DMS153 (cell line): ENCODE measurements at regions not wholly inside any gene's neighbourhood (a gene's known extent, or its start where the extent isn't known, plus 50 kb on each side); places are given as distances from the start of the nearest gene placed in this dataset.
"Not testable (repeated sequence)": the region's sequence is repeated elsewhere in the genome, so short reads cannot be mapped to it uniquely, and the experiment has no call there.

Experiments used
- DNase-seq: peaks from one replicate; lab custom pipeline; 2025; lab: John Stamatoyannopoulos, UW

DNA sequence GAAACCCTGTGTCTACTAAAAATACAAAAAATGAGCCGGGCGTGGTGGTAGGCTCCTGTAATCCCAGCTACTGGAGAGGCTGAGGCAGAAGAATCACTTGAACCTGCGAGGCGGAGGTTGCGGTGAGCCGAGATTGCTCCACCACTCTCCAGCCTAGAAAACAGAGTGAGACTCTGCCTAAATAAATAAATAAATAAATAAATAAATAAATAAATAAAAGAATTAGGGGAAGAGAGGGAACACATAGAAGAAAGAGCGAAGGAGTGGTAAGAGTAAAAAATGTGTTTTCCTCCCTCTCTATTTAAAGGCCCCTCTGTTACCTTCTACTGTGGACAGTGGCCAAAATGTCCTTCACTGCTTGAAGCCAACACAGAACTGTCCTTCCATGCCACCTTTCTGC lies 103.9 kb upstream of the SOX21 start:
- no peak for DNase-seq

DNA sequence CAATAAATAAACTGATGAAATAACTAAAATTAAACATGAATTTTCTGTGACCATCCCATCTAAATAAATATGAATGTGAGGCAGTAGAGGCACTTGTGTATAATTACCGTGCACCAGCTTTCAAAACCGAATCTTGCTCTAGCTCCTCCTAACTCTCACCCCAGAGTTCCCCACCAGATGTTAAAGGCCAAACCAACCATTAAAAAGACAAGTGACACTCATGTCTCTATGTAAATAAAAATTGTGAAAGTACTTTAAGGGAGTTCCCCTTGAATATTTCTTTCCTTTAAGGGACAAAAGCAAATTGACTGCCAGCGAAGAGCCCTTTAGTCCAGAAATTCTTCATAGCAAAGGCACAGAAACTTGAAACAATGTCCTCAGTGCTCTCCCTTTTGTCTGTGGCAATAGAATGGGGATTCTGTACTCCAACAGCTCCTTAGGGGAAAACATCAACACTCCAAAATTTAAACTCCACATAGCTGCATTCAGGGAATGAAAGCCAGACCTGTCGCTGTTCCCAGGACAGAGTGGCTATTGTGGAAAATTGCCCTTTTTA lies 101.7 kb upstream of the SOX21 start:
- peak; percentile 38 for DNase-seq

DNA sequence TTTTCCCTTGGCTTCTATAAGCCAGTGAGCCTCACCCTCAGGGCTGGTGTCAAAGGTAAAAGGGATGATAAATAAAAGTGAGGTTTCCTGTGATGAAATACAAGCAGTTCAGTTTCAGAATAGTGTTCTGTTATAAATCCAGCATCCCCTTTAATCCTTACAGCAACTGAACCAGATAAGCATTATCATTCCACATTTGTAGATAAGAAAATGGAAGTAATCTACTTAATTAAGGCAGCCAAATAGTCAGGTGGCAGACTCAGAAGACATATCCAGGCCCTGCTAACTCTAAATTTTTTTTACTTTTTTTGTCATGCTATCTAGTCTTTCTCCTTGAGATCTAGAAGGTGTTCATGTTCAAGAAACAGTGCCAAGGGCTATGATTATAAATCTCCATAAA lies 99.4 kb upstream of the SOX21 start:
- no peak for DNase-seq

DNA sequence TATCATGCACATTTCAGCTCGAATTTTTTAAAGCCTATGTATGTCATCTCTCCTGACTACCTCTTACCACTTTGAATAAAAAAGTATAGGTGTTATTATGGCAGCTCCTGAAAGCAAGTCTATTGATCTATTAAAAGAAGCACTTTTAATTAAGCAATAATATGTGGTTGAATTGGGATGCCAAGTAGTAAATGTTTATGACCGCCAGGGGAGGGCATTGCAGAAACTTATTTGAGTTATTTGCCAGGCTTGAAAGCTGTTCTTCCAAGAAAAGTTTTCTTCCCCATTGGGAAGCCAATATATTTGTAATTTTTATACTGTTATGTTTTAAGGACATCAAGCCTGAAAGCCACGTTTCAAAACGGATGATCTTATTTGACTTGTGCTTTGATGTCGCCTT lies 88.1 kb upstream of the SOX21 start:
- DNase-seq = no peak

DNA sequence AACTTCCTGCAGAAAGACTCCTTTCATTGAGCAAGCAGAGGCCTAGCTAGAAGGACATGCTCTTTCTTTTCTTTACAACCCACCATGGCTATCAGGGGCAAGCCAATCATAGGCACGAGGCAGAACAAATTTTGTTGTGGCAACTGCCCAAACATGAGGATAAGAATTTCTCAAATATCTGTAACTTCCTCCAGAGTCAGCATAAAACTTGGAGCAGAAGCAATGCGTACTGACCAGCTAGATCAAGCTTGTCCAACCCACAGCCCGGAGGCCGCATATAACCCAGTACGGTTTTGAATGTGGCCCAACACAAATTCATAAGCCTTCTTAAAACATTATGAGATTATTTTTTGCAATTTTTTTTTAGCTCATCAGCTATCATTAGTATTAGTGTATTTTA lies 87.0 kb upstream of the SOX21 start:
- no peak for DNase-seq

DNA sequence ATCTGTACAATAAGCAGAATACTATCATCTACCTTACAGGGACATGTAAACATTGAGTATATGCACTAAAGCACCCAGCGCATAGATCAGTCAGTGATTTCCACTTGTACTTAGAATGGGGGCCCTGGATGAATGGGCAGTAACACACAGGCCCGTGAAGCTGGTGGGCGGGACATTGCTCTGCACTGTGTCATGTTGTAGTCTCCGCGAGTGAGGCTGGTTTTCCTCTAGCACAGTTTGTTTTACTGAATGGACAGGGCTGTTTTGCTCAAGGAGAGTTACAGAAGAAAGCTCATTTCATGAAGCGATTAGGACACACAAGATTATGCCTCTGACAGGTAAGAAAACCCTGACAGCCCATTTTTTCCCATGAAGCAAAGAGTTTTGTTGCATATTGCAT lies 86.4 kb upstream of the SOX21 start:
- no peak for DNase-seq

DNA sequence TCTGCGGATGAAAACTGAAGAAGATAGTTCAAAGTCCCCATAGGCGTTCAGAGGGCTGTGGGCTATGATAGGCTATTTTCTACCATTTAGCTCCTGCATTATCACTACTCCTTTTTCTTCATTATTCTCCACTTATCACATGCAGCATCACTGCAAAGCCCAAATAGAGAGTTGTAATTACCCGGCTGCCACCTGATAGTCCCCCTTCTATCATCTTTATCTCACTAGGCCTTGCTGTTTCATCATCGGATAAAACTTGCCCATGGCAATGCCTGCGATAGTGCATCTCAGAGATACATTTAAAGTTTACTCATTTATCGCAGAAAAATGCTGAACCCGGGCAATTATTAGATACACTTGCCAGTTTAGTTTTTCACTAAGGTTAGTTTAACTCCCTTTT lies 82.9 kb upstream of the SOX21 start:
- no peak for DNase-seq

DNA sequence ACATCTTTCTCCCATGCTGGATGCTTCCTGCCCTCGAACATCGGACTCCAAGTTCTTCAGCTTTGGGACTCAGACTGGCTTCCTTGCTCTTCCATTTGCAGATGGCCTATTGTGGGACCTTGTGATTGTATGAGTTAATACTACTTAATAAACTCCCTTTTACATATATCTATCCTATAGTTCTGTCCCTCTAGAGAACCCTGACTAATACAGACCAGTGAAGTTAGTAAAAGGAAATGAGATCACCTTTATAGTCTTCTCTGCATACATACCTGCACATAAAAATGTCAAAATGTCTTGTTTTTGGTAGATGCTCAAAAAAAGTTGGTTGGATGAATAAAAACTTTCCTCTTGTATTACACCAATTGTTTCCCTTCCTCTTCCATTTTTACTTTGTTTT lies 73.9 kb upstream of the SOX21 start:
- DNase-seq = not testable (repeated sequence)

DNA sequence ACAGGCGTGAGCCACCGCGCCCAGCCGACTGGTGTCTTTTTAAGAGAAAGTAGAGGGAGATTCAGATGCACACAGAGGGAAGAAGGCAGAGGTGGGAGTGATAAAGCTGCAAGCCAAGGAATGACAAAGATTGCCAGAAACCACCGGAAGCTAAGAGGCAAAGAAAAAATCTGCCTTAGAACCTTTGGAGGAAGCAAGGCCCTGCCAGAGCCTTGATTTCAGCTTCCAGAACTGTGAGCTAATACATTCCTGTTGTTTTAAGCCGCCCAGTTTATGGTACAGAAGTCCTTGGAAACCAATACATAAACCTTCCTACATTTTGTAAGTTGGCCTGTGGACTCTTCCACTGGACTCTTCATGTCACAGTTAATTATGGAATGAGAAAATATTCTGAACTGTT lies 71.7 kb upstream of the SOX21 start:
- DNase-seq = no peak

DNA sequence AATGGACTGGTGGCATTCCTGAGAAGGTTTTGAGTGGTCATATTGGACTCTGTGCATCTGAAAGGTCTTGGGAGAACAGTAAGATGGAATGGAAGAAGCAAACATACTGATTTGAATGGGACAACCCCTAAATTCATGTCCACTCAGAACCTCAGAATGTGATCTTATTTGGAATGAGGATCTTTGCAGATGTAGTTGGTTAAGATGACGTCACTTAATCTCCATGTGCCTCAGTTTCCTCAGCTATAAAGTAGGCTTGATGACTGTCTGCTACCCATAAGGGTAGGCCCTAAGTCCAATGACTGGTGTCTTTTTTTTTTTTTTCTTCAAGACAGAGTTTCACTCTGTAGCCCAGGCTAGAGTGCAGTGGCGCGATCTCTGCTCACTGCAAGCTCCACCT lies 71.1 kb upstream of the SOX21 start:
- no peak for DNase-seq

DNA sequence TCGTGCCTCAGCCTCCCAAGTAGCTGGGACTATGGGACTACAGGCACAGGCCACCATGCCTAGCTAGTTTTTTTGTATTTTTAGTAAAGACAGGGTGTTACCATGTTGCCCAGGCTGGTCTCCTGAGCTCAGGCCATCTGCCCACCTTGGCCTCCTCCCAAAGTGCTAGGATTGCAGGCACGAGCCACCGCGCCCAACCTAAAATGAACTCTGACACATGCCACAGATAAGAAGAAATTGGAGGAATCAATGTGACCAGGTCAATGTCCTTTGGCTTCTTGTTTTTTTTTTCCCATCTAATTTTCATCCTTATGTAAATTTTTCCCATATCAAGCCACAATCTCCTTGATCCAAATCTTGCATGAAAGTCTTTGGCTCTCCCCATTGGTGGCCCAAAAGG lies 68.1 kb upstream of the SOX21 start:
- no peak for DNase-seq

DNA sequence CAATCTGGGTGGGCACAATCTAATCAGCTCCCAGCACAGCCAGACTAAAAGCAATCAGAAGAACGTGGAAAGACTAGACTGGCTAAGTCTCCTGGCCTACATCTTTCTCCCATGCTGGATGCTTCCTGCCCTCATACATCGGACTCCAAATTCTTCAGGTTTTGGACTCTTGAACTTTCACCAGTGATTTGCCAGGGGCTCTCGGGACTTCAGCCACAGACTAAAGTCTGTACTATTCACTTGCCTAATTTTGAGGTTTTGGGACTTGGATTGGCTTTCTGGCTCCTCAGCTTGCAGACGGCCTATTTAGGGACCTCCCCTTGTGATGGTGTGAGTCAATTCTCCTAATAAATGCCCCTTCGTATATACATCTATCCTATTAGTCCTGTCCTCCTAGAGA lies 66.6 kb upstream of the SOX21 start:
- DNase-seq = no peak

DNA sequence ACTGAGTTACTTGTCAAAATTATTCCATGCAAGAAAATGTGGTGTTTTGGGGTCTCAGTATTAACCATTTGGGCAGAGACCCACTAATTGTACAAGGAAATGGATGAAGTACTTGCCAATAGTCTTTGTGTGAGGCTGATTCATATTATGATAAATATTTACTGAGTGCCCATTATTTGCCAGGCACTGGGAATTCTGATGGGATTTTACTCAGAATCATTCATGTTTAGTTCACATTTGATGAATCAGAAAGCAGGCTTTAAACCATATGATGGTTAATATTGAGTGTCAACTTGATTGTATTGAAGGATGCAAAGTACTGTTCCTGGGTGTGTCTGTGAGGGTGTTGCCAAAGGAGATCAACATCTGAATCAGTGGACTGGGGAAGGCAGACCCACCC lies 66.2 kb upstream of the SOX21 start:
- DNase-seq = no peak

DNA sequence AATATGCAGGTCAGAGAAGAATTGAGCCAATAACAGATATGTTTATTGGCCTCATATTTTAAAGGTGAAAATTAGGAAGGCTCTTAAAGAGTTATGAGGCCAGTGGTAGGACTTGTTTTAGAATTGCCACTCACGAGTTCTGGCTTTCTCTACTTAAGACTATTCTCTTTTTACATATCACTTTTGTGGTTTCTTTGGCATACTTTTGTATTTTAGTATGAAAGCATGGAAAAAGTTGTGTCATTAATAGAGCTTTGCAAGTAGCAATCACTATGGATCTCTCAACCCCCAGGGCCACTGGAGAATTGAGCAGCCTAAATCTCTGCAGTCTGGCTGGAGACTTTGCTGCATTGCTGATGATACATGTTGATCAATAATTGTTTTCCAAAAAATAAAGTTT lies 64.6 kb upstream of the SOX21 start:
- no peak for DNase-seq

DNA sequence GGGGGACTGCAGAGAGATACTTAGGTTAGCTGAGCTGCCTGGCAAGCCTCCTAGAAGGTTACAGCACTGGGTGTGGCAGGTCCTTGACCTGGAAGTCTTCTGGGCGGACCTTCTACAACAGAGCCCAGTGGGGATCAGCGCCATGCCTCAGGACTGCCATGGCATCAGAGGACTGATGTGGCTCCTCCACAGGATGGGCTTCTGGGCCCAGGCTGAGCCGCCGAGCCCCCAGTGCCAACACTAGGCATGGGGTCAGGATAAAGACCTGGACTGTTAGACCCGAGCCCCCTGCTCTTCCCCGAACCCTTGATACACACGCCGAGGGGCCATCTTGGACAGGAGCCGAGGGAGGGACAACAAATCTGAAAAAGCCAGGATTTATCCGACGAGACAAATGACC lies 64.0 kb upstream of the SOX21 start:
- DNase-seq = no peak

DNA sequence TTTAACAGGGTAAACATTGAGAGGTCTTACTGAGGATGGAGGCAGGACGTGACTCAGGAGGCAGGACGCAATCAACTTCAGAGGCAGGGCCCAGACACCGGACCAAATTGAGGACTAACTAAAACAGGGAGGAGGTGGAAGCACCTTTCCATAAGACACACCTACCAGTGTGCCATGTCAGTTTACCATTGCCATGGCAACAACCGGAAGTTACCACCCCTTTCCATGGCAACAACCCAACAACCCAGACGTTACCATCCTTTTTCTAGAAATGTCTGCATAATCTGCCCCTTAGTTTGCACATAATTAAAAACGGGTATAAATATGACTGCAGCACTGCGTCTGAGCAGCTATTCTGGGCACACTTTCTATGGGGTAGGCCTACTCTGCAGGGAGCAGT lies 53.5 kb upstream of the SOX21 start:
- no peak for DNase-seq

DNA sequence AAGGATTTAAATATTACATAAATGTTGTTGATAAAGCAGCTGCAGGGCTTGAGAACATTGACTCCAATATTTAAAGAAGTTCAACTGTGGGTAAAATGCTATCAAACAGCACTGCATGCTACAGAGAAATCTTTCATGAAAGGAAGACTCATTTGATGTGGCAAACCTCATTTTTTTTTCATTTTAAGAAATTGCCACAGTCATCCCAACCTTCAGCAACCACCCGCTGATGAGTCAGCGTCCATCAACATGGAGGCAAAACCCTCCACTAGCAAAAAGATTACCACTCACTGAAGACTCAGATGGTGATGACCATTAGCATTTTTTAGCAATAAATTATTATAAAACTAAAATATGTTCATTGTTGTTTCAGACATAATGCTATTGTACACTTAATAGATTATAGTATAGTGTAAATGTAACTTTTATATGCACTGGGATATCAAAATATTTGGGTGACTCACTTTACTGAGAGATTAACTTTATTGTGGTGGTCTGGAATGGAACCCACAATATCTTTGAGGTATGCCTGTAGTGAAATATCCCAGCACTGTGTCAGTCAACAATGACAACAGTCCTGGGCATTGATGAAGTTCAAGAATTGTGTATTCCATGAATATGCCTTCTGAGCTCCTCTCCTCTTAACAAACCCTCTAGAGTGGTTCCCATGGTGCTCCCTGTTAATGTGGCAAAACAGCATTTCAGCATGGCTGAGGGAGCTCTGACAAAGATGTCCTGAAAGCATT lies 52.4 kb upstream of the SOX21 start:
- DNase-seq = peak; percentile 51
